ENCODE measurements at regions not wholly inside any gene's neighbourhood (a gene's known extent, or its start where the extent isn't known, plus 50 kb on each side); places are given as distances from the start of the nearest gene placed in this dataset.

- TF ChIP-seq GATA2 (IDR thresholded peaks at IDR 0.05; ENCODE audit: low read depth, low read length): no peak
- TF ChIP-seq GATA3 (IDR thresholded peaks at IDR 0.05; ENCODE audit: low read depth, low read length): no peak
Measured at GRCh38 chr1:73327180-73327793, 870.7 kb downstream of the LRRIQ3 start.

- TF ChIP-seq GATA2 (IDR thresholded peaks at IDR 0.05; ENCODE audit: low read depth, low read length): no peak
- no peak for TF ChIP-seq GATA3 (IDR thresholded peaks at IDR 0.05; ENCODE audit: low read depth, low read length)
Measured at GRCh38 chr1:73326663-73327062, 871.3 kb downstream of the LRRIQ3 start.

- no peak for TF ChIP-seq GATA3 (IDR thresholded peaks at IDR 0.05; ENCODE audit: low read depth, low read length)
- TF ChIP-seq GATA2 (IDR thresholded peaks at IDR 0.05; ENCODE audit: low read depth, low read length): no peak
Measured at GRCh38 chr1:73310797-73311381, 887.1 kb downstream of the LRRIQ3 start.

GRCh38 chr1:73306899-73307555 is 890.9 kb downstream of the LRRIQ3 start:
- no peak for TF ChIP-seq GATA3 (IDR thresholded peaks at IDR 0.05; ENCODE audit: low read depth, low read length)
- no peak for TF ChIP-seq GATA2 (IDR thresholded peaks at IDR 0.05; ENCODE audit: low read depth, low read length)

DNA sequence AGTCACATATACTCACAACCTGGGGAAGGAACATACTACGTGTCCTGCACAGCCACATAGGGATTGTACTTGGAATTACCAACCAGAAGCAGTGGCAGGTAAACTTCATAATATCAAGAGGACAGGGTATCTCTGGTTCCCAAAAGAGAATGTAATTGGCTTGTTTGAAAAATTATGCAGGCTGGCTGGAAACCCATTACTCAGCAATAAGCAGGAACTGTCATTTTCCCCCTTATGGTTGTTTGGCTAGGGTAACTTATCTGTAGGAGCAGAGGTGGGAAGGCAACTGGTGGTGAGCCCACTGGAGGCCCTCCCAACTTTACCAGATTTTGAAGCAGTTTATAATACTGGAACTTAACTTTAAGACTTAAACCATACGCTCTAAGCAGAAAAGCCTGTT is 924.1 kb downstream of the LRRIQ3 start:
- no peak for TF ChIP-seq GATA2 (IDR thresholded peaks at IDR 0.05; ENCODE audit: low read depth, low read length)
- no peak for TF ChIP-seq GATA3 (IDR thresholded peaks at IDR 0.05; ENCODE audit: low read depth, low read length)

GRCh38 chr1:73218995-73219546 is 936.7 kb upstream of the NEGR1 start:
- TF ChIP-seq GATA3 (IDR thresholded peaks at IDR 0.05; ENCODE audit: low read depth, low read length) (no peak), GATA2 (IDR thresholded peaks at IDR 0.05; ENCODE audit: low read depth, low read length) (no peak)

DNA sequence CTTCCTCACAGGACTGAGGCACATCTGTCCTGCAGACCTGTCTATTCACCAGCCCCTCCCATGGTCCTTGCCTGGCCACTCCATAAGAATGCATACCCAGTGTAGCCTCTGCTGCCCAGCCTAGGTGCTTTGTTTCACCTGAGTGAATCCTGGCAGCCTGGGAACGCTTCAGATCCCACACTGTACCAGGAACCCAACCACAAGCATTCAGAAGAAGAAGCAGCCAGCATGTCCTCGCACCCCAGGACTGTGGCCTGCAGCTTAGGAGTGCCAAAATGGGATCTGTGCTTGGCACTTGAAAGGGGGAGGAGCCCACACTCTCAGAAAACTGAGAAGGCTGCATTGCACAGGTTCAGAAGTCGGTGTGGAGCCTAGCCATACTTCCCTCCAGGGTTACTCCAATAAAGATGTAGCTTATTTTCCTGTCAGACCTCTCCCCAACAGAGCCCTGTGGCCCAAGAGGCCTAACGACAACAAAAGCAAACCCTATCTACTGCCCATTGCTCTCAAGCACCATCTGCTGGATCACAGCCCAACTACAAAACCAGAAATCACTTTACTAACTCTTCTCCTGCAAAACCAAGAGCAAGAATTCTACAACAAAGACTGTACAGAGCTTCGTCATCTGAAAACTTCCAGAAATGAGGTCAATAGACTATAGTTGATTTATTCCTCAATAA is 923.1 kb upstream of the NEGR1 start:
- no peak for TF ChIP-seq GATA2 (IDR thresholded peaks at IDR 0.05; ENCODE audit: low read depth, low read length)
- TF ChIP-seq GATA3 (IDR thresholded peaks at IDR 0.05; ENCODE audit: low read depth, low read length): no peak

- TF ChIP-seq GATA3 (IDR thresholded peaks at IDR 0.05; ENCODE audit: low read depth, low read length) (no peak), GATA2 (IDR thresholded peaks at IDR 0.05; ENCODE audit: low read depth, low read length) (no peak)
Measured at GRCh38 chr1:73197972-73198371, 915.6 kb upstream of the NEGR1 start.

- TF ChIP-seq GATA3 (IDR thresholded peaks at IDR 0.05; ENCODE audit: low read depth, low read length) (no peak), GATA2 (IDR thresholded peaks at IDR 0.05; ENCODE audit: low read depth, low read length) (no peak)
Measured at GRCh38 chr1:73194965-73195364, 912.6 kb upstream of the NEGR1 start.

- TF ChIP-seq GATA3 (IDR thresholded peaks at IDR 0.05; ENCODE audit: low read depth, low read length) (no peak), GATA2 (IDR thresholded peaks at IDR 0.05; ENCODE audit: low read depth, low read length) (no peak)
Measured at GRCh38 chr1:73181190-73181540, 898.8 kb upstream of the NEGR1 start.

- no peak for TF ChIP-seq GATA2 (IDR thresholded peaks at IDR 0.05; ENCODE audit: low read depth, low read length)
- TF ChIP-seq GATA3 (IDR thresholded peaks at IDR 0.05; ENCODE audit: low read depth, low read length): no peak
Measured at GRCh38 chr1:73180397-73181189, 898.3 kb upstream of the NEGR1 start.

GRCh38 chr1:73176902-73177301 is 894.6 kb upstream of the NEGR1 start:
- TF ChIP-seq GATA2 (IDR thresholded peaks at IDR 0.05; ENCODE audit: low read depth, low read length) (no peak), GATA3 (IDR thresholded peaks at IDR 0.05; ENCODE audit: low read depth, low read length) (no peak)

DNA sequence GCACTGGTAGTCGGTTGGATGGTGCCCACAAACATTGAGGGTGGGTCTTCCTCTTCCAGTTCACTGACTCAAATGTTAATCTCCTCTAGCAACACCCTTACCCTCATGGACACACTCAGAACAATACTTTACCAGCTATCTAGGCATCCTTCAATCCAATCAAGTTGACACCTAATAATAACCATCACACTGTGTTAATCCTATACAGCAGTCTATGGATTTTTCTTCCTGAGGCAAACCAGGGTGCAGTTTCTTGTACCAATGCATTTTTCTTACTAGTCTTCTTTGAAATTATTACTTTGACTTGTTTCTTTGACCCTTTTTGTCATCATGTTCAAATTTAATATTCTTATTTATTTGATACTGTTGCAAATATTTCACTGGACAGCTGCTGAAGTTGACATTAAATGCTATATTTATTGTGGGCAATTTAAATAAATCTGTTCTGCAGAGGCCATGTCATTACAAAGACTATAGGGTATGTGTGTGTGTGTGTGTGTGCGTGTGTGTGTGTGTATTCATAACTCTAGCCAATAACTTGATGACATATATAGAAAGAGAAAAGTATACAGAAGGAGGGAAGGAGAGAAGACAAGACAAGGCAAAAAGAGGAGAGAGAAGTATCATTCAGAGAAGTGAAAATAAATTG is 884.8 kb upstream of the NEGR1 start:
- no peak for TF ChIP-seq GATA3 (IDR thresholded peaks at IDR 0.05; ENCODE audit: low read depth, low read length)
- TF ChIP-seq GATA2 (IDR thresholded peaks at IDR 0.05; ENCODE audit: low read depth, low read length): no peak

Data from SH-SY5Y (cell line).